Neuronal stem cell (in vitro differentiated cells): ENCODE measurements at regions not wholly inside any gene's neighbourhood (a gene's known extent, or its start where the extent isn't known, plus 50 kb on each side); places are given as distances from the start of the nearest gene placed in this dataset.

ENCODE experiments used
- DNase-seq: peaks from one replicate; pipeline ENCODE4 v3.0.0-alpha.2; 2013; ENCODE audit warnings: low spot score
- H2AFZ ChIP-seq: one replicate; pipeline ENCODE4 v1.6.1; 2013; ENCODE audit warnings: mild to moderate bottlenecking, low read length, inconsistent platforms
- H2AK5ac ChIP-seq: 2 replicates; pipeline ENCODE4 v1.6.1; 2013; ENCODE audit warnings: low read depth, mild to moderate bottlenecking, inconsistent platforms, low read length, moderate library complexity, mixed read lengths
- H2BK120ac ChIP-seq: 2 replicates; pipeline ENCODE4 v1.6.1; 2013; ENCODE audit warnings: low read depth, mild to moderate bottlenecking, inconsistent platforms, low read length, moderate library complexity, mixed read lengths
- H2BK12ac ChIP-seq: one replicate; pipeline ENCODE4 v1.6.1; 2013; ENCODE audit warnings: low read length, inconsistent platforms
- H2BK15ac ChIP-seq: 2 replicates; pipeline ENCODE4 v1.6.1; 2013; ENCODE audit warnings: mild to moderate bottlenecking, low read length, inconsistent platforms, mixed read lengths
- H2BK5ac ChIP-seq: one replicate; pipeline ENCODE4 v1.6.1; 2013; ENCODE audit warnings: inconsistent platforms, mild to moderate bottlenecking, low read length, moderate library complexity
- H3K14ac ChIP-seq: one replicate; pipeline ENCODE4 v1.6.1; 2013; ENCODE audit warnings: low read length, inconsistent platforms
- H3K18ac ChIP-seq: 2 replicates; pipeline ENCODE4 v1.6.1; 2013; ENCODE audit warnings: low read length, inconsistent platforms
- H3K23ac ChIP-seq: 2 replicates; pipeline ENCODE4 v1.6.1; 2013; ENCODE audit warnings: low read depth, mild to moderate bottlenecking, mixed read lengths, low read length, inconsistent platforms; ENCODE audit not compliant: poor library complexity
- H3K27ac ChIP-seq: replicated peaks from 3 replicates; pipeline ENCODE4 v1.5.1; 2013; ENCODE audit warnings: low read length, inconsistent platforms
- H3K27me3 ChIP-seq, 3 experiments: 2 replicates each; pipeline ENCODE4 v1.6.1; 2013; ENCODE audit warnings: low read length in 3 of 3, mild to moderate bottlenecking in 2 of 3, inconsistent platforms in 1 of 3, low read depth in 1 of 3, mixed read lengths in 1 of 3, moderate library complexity in 1 of 3; ENCODE audit not compliant: control insufficient read depth in 3 of 3, insufficient read depth in 3 of 3
- H3K36me3 ChIP-seq, 2 donors: replicated peaks in 1 of 2; 2 replicates each; pipeline ENCODE4 v1.6.1; 2013; ENCODE audit warnings: low read length in 2 of 2; ENCODE audit not compliant: control insufficient read depth in 2 of 2, insufficient read depth in 2 of 2
- H3K4ac ChIP-seq: 2 replicates; pipeline ENCODE4 v1.6.1; 2013; ENCODE audit warnings: inconsistent platforms, mild to moderate bottlenecking, low read length, moderate library complexity
- H3K4me1 ChIP-seq, 2 donors: 1 replicate in 1 of 2; 2 replicates in 1 of 2; pipeline ENCODE4 v1.6.1; 2013; ENCODE audit warnings: low read length in 2 of 2, low read depth in 1 of 2; ENCODE audit not compliant: control insufficient read depth in 2 of 2, insufficient read depth in 1 of 2
- H3K4me2 ChIP-seq: one replicate; pipeline ENCODE4 v1.6.1; 2013; ENCODE audit warnings: mild to moderate bottlenecking, low read length, inconsistent platforms; ENCODE audit not compliant: insufficient read depth, poor library complexity, severe bottlenecking
- H3K4me3 ChIP-seq, 2 donors: 2 replicates each; pipeline ENCODE4 v1.5.1; 2013; ENCODE audit warnings: low read length in 2 of 2, mild to moderate bottlenecking in 2 of 2, inconsistent platforms in 1 of 2, moderate library complexity in 1 of 2
- H3K79me1 ChIP-seq: one replicate; pipeline ENCODE4 v1.6.1; 2013; ENCODE audit warnings: low read depth, mild to moderate bottlenecking, inconsistent platforms, low read length, moderate library complexity
- H3K9ac ChIP-seq: one replicate; pipeline ENCODE4 v1.6.1; 2013; ENCODE audit warnings: mild to moderate bottlenecking, low read depth, low read length, inconsistent platforms; ENCODE audit not compliant: poor library complexity
- H3K9me3 ChIP-seq, 2 donors: replicated peaks in 1 of 2; 2 replicates each; pipeline versions ENCODE3 to v1.6.1; 2013; ENCODE audit warnings: low read length in 2 of 2, mild to moderate bottlenecking in 2 of 2, inconsistent platforms in 1 of 2, low read depth in 1 of 2, mixed read lengths in 1 of 2, moderate library complexity in 1 of 2; ENCODE audit not compliant: control insufficient read depth in 2 of 2, insufficient read depth in 1 of 2
- H4K8ac ChIP-seq: one replicate; pipeline ENCODE4 v1.6.1; 2013; ENCODE audit warnings: low read depth, mild to moderate bottlenecking, inconsistent platforms, low read length, moderate library complexity
- H4K91ac ChIP-seq: one replicate; pipeline ENCODE4 v1.6.1; 2013; ENCODE audit warnings: low read length, low read depth, mild to moderate bottlenecking, inconsistent platforms; ENCODE audit not compliant: poor library complexity
- WGBS, 2 donors: extraction: QIAGEN DNeasy Blood & Tissue Kit; methylation state at CpG; one replicate each; pipeline ENCODE4 v1.1.7; 2013; ENCODE audit warnings: missing lambda C conversion rate in 2 of 2, mixed read lengths in 1 of 2; ENCODE audit not compliant: insufficient read length in 2 of 2, insufficient replicate concordance in 1 of 2; ENCODE audit errors: extremely low coverage in 2 of 2; 5-methylcytosine and 5-hydroxymethylcytosine counted together

- Histone ChIP-seq H4K8ac (no peak overlapping the region), H3K27me3 (no peaks in the 10 kb centered on the region), H2BK120ac (no peak overlapping the region), H3K79me1 (no peaks in the 10 kb centered on the region), H2BK15ac (no peak overlapping the region), H2BK12ac (no peak overlapping the region), H2BK5ac (no peak overlapping the region), H3K4me2 (no peak overlapping the region), H4K91ac (no peak overlapping the region), H3K9ac (no peak overlapping the region), H3K36me3 (no peaks in the 10 kb centered on the region), H3K9me3 (no peaks in the 10 kb centered on the region), H3K4ac (no peak overlapping the region), H2AK5ac (no peak overlapping the region), H3K4me3 (no peak overlapping the region), H3K23ac (no peak overlapping the region), H3K4me1 (no peaks in the 10 kb centered on the region), H3K18ac (no peak overlapping the region), H3K27ac (no peak overlapping the region), H3K14ac (no peak overlapping the region), H2AFZ (no peak overlapping the region)
- no peak for DNase-seq
- no CpG with 5 or more reads among the region's 2 CpGs for WGBS, 2 donors
Measured at GRCh38 chr6:22848121-22848520, 278.8 kb downstream of the HDGFL1 start.

GRCh38 chr6:22849921-22850320 is 280.6 kb downstream of the HDGFL1 start:
- Histone ChIP-seq H3K4ac (no peak overlapping the region), H3K4me2 (no peak overlapping the region), H3K23ac (no peak overlapping the region), H3K18ac (no peak overlapping the region), H2AFZ (peak overlapping the region; percentile 34), H4K91ac (no peak overlapping the region), H2AK5ac (no peak overlapping the region), H2BK120ac (no peak overlapping the region), H3K36me3 (no peaks in the 10 kb centered on the region), H3K14ac (no peak overlapping the region), H4K8ac (no peak overlapping the region), H3K4me1 (no peaks in the 10 kb centered on the region), H3K79me1 (no peaks in the 10 kb centered on the region), H2BK15ac (no peak overlapping the region), H3K27ac (no peak overlapping the region), H2BK5ac (no peak overlapping the region), H2BK12ac (no peak overlapping the region), H3K9ac (no peak overlapping the region), H3K9me3 (no peaks in the 10 kb centered on the region), H3K4me3 (no peak overlapping the region), H3K27me3 (no peaks in the 10 kb centered on the region)
- DNase-seq, result no peak

GRCh38 chr6:22852101-22852500 is 282.7 kb downstream of the HDGFL1 start:
- no peaks in the 10 kb centered on the region for H3K4me1 ChIP-seq
- no peaks in the 10 kb centered on the region for H3K27me3 ChIP-seq
- no peak overlapping the region for H4K91ac ChIP-seq
- DNase-seq, result no peak
- no peak overlapping the region for H2BK120ac ChIP-seq
- no peak overlapping the region for H3K27ac ChIP-seq
- no peak overlapping the region for H2BK12ac ChIP-seq
- no peaks in the 10 kb centered on the region for H3K36me3 ChIP-seq
- no peak overlapping the region for H3K23ac ChIP-seq
- H3K4me3 ChIP-seq, result no peak overlapping the region
- no peak overlapping the region for H3K9ac ChIP-seq
- no peak overlapping the region for H3K4ac ChIP-seq
- no CpG with 5 or more reads among the region's 4 CpGs for WGBS, 2 donors
- H3K18ac ChIP-seq, result no peak overlapping the region
- no peaks in the 10 kb centered on the region for H3K79me1 ChIP-seq
- H2BK5ac ChIP-seq, result no peak overlapping the region
- no peak overlapping the region for H2BK15ac ChIP-seq
- H4K8ac ChIP-seq, result no peak overlapping the region
- no peak overlapping the region for H3K14ac ChIP-seq
- H2AK5ac ChIP-seq, result no peak overlapping the region
- no peaks in the 10 kb centered on the region for H3K9me3 ChIP-seq
- H2AFZ ChIP-seq, result no peak overlapping the region
- H3K4me2 ChIP-seq, result no peak overlapping the region

GRCh38 chr6:22873513-22874136 is 304.3 kb downstream of the HDGFL1 start:
- no peak overlapping the region for H3K14ac ChIP-seq
- no peaks in the 10 kb centered on the region for H3K27me3 ChIP-seq
- H2BK120ac ChIP-seq, result no peak overlapping the region
- peaks cover 0 to 14% of the 10 kb centered on the region in 2 donors for H3K4me1 ChIP-seq
- no peak overlapping the region for H3K4me3 ChIP-seq
- H2BK5ac ChIP-seq, result no peak overlapping the region
- H3K18ac ChIP-seq, result no peak overlapping the region
- no peak for DNase-seq
- H3K27ac ChIP-seq, result no peak overlapping the region
- no CpG with 5 or more reads among the region's 4 CpGs for WGBS, 2 donors
- no peaks in the 10 kb centered on the region for H3K36me3 ChIP-seq
- H3K9ac ChIP-seq, result no peak overlapping the region
- H3K4ac ChIP-seq, result no peak overlapping the region
- no peak overlapping the region for H2AFZ ChIP-seq
- H2BK12ac ChIP-seq, result no peak overlapping the region
- no peak overlapping the region for H4K8ac ChIP-seq
- H3K9me3 ChIP-seq, result peaks cover 0 to 8% of the 10 kb centered on the region in 2 donors
- H3K79me1 ChIP-seq, result no peaks in the 10 kb centered on the region
- no peak overlapping the region for H3K4me2 ChIP-seq
- H2AK5ac ChIP-seq, result no peak overlapping the region
- no peak overlapping the region for H4K91ac ChIP-seq
- H2BK15ac ChIP-seq, result no peak overlapping the region
- no peak overlapping the region for H3K23ac ChIP-seq
